ENCODE measurements at regions not wholly inside any gene's neighbourhood (a gene's known extent, or its start where the extent isn't known, plus 50 kb on each side); places are given as distances from the start of the nearest gene placed in this dataset.

DNA sequence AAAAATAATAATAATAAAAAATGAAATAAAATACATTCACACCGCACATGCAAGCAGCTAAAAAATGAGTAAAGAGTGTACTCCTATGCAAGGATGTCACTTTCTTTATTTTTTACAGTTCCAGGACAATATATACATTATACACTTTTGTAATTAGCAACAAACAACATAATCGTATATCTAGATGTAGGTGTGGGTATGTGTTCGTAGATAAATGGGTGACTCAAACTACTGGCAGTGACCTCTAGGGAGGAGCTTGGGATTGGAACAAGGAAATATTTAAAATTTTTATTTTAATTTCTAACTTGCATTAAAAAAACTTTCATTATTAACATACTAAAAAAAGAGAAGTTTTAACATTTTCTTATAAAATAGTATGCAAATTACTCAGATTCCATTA, 86.1 kb upstream of the MYLIP start:
- TF ChIP-seq EZH2phosphoT487 (IDR thresholded peaks at IDR 0.05; ENCODE audit: unreplicated experiment), result no peak
- no peak for TF ChIP-seq EZH2 (IDR thresholded peaks at IDR 0.05; ENCODE audit: low read depth, unreplicated experiment)
- TF ChIP-seq, protein P1, sequence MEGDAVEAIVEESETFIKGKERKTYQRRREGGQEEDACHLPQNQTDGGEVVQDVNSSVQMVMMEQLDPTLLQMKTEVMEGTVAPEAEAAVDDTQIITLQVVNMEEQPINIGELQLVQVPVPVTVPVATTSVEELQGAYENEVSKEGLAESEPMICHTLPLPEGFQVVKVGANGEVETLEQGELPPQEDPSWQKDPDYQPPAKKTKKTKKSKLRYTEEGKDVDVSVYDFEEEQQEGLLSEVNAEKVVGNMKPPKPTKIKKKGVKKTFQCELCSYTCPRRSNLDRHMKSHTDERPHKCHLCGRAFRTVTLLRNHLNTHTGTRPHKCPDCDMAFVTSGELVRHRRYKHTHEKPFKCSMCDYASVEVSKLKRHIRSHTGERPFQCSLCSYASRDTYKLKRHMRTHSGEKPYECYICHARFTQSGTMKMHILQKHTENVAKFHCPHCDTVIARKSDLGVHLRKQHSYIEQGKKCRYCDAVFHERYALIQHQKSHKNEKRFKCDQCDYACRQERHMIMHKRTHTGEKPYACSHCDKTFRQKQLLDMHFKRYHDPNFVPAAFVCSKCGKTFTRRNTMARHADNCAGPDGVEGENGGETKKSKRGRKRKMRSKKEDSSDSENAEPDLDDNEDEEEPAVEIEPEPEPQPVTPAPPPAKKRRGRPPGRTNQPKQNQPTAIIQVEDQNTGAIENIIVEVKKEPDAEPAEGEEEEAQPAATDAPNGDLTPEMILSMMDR (conservative IDR thresholded peaks at IDR 0.05; ENCODE audit: low read depth in 2 of 2), result no peak
- TF ChIP-seq, protein P2, sequence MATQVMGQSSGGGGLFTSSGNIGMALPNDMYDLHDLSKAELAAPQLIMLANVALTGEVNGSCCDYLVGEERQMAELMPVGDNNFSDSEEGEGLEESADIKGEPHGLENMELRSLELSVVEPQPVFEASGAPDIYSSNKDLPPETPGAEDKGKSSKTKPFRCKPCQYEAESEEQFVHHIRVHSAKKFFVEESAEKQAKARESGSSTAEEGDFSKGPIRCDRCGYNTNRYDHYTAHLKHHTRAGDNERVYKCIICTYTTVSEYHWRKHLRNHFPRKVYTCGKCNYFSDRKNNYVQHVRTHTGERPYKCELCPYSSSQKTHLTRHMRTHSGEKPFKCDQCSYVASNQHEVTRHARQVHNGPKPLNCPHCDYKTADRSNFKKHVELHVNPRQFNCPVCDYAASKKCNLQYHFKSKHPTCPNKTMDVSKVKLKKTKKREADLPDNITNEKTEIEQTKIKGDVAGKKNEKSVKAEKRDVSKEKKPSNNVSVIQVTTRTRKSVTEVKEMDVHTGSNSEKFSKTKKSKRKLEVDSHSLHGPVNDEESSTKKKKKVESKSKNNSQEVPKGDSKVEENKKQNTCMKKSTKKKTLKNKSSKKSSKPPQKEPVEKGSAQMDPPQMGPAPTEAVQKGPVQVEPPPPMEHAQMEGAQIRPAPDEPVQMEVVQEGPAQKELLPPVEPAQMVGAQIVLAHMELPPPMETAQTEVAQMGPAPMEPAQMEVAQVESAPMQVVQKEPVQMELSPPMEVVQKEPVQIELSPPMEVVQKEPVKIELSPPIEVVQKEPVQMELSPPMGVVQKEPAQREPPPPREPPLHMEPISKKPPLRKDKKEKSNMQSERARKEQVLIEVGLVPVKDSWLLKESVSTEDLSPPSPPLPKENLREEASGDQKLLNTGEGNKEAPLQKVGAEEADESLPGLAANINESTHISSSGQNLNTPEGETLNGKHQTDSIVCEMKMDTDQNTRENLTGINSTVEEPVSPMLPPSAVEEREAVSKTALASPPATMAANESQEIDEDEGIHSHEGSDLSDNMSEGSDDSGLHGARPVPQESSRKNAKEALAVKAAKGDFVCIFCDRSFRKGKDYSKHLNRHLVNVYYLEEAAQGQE (IDR thresholded peaks at IDR 0.05; ENCODE audit: unreplicated experiment), result no peak
- TF ChIP-seq POLR2AphosphoS5 (IDR thresholded peaks at IDR 0.05; ENCODE audit: low read depth), result no peak
- TF ChIP-seq JUNB (IDR thresholded peaks at IDR 0.05; ENCODE audit: unreplicated experiment), result no peak
